ENCODE measurements at regions not wholly inside any gene's neighbourhood (a gene's known extent, or its start where the extent isn't known, plus 50 kb on each side); places are given as distances from the start of the nearest gene placed in this dataset.

- TF ChIP-seq POLR2A (IDR thresholded peaks at IDR 0.05; ENCODE audit: low read depth, low read length): no peak
- no peak for TF ChIP-seq POLR2AphosphoS5 (IDR thresholded peaks at IDR 0.05; ENCODE audit: low read depth, low read length)
- TF ChIP-seq TAF1 (IDR thresholded peaks at IDR 0.05; ENCODE audit: borderline replicate concordance, low read depth, low read length): no peak
These were observed 289.7 kb upstream of the MCTP2 start for GRCh38 chr15:93941697-93942096.
